GM19099 (cell line): ENCODE measurements at regions not wholly inside any gene's neighbourhood (a gene's known extent, or its start where the extent isn't known, plus 50 kb on each side); places are given as distances from the start of the nearest gene placed in this dataset.

Experiments
- POLR2A ChIP-seq: IDR thresholded peaks from 3 replicates; pipeline ENCODE4 v1.6.1; 2011; ENCODE audit warnings: low read depth; ENCODE audit not compliant: insufficient read length; ENCODE audit errors: extremely low read depth

DNA sequence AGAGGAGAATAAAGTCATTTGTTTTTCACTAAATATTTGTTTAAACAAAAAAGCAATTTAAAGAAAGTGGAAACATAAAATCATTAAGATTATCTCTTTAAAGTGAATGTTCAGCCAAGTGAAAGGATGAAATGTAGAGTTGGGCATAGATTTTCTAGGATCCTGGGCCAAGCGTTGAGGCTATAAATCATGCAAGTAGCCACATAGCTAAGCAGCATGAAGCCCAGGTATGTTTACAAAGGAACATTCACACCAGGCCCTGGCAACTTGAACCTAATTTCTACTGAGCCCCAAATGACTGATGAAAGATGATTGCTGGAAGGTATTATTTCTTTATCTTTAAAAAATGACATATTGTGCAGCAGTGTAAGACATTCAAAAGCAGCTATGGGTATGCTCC lies 461.8 kb downstream of the MAT2B start:
- no peak for TF ChIP-seq POLR2A

DNA sequence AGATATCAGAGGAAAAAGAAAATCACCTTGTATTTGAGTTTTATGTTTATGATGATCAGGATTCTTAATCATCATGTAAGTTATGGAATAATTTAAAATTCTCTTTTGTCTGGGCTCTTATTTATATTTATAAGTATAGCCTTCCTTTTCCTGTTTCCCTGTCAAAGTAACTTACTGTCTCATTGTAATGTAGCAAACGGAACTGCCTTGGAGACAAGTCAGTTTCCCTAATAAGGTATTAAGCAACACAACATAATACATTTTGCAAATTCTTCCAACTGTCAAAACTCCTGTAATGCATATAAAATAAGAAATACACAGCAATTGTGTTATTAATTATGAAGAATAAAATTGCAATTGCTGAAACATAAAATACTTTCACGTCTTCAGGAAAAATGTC lies 463.2 kb downstream of the MAT2B start:
- TF ChIP-seq POLR2A = no peak

DNA sequence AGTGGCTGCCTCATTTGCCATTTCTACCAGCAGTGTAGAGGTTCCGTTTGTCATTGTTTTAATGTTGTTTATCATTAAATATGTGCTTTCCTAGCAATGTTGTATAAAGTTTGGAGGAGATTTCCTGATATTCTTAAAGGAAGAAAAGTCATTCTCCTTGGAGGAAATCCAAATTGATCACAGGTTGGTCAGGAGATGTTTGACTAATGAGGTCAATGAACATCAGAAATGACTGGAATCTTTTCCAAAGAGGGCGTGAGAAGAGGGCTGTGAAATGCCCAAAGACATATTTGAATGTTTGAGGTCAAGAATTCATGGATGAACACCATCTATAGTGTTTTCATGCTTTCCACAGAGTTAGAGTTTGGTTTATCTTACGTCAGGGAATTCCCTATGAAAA lies 471.3 kb downstream of the MAT2B start:
- TF ChIP-seq POLR2A = no peak

DNA sequence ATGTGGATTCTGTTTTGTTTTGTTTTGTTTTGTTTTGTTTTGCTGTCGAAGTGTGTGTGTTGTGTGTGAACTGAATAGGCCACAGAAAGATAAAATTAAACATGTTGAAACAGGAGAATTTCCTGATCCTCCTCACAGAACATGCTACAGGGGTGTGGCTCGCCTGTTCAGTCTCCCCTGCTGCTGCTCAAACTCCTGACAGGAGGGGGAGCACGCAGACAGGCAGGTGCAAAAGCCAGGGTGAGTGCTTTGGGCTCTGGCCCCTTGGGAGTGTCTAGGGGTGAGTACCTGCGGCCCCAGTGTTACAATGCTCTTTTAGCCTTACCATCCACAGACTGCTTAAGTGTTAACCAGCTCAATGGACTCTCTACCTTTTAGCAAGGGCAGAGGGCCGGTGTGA lies 473.5 kb downstream of the MAT2B start:
- no peak for TF ChIP-seq POLR2A

DNA sequence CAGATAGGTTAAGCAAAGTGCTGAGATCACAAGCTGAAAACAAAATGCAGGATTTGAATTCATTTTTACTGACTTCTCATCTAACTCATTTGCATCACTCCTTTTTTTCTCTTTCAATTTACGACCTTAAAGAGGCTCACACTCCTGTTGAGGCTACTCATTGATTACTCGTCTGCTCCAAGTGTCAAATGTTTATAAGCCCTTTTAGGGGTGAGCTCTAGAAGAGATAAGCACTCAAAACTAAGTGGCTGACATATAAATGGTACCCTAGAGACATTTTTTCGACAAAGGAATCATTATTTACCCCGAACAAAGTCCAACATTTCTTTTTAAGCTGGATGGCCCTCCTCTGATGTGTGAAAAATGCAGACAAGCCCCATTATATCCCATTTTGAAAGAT lies 483.1 kb downstream of the MAT2B start:
- TF ChIP-seq POLR2A = no peak

DNA sequence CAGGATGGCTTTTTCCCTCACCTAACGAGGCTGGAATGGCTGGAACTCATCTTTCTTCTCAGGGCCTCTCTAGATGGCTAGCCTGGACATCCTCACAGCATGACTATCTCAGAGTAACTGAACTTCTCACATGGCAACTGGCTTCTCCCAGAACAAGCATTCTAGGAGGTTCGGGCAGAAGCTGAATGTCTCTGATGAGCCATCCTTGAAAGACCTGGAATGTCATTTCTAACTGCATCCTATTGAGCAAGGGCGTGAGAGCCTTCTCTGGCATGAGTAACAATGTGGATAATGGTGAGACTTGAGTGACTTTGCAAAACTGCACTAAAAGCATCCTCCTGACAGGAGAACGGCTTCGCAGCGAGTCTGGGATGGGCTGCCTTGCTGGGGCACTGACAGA lies 487.7 kb downstream of the MAT2B start:
- no peak for TF ChIP-seq POLR2A

DNA sequence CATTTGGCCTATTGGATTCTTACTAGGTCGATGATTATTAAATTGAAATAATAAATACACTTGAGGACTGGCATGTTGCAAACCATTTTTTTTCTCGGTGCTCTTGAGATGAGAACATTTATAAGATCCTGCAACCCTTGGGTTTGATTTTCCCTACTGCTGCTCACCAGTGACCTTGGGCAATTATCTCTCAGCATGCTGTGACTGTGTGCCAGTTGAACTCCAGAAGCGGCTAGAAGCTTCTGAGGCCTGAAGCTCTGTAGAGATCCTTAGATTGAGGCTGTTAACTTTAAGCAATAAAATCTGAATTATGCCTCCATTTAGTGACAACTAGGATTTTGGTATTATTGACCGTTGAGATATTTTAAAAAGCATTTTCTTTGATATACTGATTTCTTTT lies 489.8 kb downstream of the MAT2B start:
- no peak for TF ChIP-seq POLR2A

DNA sequence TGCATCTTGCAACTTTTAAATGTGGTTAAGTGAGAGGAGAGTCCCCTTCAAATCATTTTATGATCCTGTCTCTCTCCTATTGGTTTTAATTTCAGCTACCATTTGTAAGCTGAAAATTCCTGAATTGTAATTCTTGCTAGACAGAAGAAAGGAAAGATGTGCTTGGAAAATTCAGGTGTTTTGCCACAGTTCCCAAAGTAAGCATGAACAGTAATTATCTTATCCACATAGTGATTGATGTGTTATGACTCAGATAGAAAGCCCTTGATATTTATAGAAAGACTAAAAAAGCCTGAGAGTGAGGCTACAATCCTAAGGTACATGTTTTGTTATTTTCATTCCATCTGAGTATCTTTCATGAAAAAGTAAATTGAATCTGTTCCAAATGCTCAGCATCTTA lies 492.5 kb downstream of the MAT2B start:
- no peak for TF ChIP-seq POLR2A

DNA sequence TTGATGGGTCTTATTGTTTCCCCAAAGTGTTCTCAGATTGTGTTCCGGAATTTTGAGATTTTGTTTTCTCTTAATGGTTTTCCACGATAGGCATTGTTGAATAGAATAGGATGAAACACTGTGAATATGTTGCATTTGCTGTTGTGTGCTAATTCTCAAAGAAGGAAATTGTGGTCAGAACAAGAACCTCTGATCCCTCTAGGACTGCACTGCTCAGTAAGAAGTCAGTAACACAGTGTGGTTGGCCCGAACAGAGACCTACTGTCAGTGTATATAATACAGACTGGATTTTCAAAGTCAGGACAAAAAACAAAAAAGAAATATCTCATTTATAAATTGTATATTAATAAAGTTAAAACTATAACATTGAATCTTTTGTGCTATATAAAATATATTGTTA lies 494.8 kb downstream of the MAT2B start:
- TF ChIP-seq POLR2A = no peak

DNA sequence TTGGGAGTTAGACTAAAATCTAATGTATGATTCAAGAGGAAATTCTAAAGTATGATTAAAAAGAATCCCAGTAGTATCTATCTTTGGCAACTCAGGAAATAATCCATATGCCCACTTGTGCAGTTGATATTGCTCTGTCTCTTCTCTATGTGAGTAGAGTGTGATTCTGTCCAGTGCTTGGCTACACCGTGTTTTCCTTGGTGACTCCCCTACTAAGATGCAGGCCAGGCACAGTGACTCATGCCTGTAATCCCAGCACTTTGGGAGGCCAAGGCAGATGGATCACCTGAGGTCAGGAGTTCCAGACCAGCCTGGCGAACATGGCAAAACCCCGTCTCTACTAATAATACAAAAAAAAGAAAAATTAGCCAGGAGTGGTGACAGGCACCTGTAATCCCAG lies 495.4 kb downstream of the MAT2B start:
- TF ChIP-seq POLR2A = no peak

DNA sequence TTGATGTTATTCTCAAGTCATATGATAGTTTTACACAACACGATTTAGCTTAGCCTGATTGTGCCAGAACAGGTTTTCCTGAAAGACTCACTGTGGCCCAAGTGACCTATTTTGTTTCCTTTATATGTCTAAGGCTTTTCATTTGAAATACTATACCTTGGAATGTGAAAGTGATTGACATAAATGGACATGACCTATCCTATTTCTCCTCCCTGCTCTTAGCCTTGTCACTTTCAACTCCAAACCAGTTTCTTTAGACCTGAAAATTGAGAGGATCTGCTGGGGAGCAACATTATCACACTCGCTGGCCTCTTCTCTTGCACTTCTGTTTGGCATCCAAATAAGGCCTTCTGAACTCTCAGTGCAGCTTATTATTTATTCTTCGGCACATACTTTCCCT lies 496.8 kb downstream of the MAT2B start:
- TF ChIP-seq POLR2A = no peak

DNA sequence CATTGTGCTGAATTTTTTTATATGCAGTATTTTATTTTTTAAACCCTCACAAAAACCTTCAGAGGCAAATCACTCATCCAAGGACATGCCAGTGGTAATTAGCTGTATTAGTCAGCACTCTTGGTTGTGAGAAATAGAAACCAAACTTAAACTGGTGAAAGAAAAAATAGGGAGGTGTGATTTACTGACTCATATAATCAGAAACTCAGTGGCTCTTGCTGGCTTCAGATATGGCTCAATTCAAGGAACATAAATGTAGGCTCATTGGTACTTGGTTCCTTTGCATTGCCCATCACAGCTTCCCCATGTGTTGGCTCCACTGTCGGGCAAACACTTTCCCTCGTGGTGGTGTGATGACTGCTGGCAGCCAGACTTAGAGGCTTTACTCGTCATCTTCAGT lies 497.2 kb downstream of the MAT2B start:
- TF ChIP-seq POLR2A = no peak

DNA sequence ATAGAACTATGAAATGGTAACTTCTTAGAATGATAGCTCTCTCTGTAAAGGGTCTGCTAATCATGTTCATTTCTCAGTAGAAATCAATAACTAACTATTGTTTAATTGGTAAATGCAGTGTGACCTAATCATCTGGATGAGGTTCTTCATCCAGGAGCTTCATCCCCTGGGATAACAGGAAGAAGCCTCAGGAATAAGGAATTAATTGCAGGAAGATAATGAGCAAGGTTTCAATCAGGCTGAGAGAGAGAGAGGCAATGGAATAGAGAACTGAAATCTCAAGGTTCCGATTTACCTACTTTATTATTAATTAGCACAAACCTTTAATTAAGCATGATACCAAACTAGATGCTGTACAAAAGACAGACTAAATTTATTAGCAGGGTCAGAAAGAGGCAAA lies 499.7 kb downstream of the MAT2B start:
- no peak for TF ChIP-seq POLR2A

DNA sequence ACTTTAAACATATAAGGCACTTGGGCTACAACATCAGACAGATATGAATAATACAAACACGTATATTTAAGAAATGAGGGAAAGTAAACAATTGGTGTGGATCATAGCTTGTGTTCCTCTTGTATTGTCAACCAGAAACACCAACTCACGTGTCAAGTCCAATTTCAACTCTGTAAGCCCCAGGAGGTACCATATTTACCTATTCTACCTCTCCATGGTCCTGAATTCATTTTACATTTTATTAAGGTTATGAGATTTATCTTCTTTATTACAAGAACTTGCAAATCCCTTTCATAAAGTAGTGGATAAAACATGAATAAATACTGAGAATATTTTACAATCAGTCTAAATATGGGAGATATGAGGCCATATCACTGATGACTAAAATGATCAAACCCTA lies 501.6 kb downstream of the MAT2B start:
- TF ChIP-seq POLR2A = no peak

DNA sequence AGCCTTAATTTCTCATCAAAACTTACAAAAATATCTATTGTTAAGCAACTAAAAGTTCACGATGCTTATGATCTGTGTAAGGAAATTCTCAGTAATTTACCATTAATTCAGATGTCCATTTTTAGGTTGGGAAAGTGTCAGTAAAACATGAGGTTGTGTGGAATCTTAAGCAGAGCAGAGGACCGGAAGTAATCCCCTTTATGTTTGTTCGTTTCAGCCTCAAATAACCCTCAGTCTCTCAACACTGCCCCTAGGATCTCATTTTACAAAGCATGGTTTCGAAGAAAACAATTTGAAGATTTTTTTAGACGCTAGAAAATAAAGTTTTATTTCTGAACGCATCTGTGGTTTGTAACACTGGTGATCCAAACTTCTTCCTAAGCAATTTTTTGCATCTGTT lies 504.2 kb downstream of the MAT2B start:
- TF ChIP-seq POLR2A = no peak

DNA sequence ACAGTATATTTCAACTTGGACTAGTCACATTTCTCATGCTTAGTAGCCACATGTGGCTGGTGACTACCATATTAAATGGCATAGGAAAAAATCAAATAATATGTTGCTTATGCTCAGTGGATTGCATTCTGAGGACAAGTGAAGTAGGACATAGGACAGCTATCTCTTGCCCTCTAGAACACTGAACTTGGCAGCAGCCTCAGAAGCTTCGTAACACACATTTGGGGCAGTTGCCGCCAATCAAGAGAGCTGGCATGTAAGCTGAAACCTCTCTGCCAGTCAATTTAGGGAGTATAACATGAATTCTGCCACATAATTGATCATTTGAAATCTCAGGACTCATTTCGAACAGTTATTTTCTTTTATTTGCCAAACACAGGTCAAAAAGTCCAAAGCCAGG lies 505.5 kb downstream of the MAT2B start:
- TF ChIP-seq POLR2A = no peak

DNA sequence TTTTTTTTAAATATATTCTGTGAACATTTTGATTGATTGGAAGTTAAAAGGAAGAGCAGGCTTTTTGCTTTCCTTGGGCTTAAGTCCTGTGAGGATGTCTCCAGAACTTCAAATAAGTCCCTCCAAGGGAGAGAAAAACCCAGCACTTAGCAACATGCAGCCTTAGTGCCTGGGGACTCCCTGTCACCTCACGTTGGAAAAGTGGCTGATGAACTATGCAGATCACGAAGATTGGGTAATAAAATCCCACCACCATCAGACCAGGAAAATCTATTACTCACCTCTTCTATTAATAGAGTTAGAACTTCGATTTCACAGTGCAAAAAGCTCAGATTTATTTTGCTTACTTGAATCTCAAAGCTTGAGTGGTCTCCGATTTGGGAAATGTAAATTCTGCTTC lies 507.0 kb downstream of the MAT2B start:
- TF ChIP-seq POLR2A = no peak
